NCI-H1105 (cell line): ENCODE measurements at regions not wholly inside any gene's neighbourhood (a gene's known extent, or its start where the extent isn't known, plus 50 kb on each side); places are given as distances from the start of the nearest gene placed in this dataset.

Experiments used
- DNase-seq: peaks from one replicate; lab custom pipeline; 2025; lab: John Stamatoyannopoulos, UW

DNA sequence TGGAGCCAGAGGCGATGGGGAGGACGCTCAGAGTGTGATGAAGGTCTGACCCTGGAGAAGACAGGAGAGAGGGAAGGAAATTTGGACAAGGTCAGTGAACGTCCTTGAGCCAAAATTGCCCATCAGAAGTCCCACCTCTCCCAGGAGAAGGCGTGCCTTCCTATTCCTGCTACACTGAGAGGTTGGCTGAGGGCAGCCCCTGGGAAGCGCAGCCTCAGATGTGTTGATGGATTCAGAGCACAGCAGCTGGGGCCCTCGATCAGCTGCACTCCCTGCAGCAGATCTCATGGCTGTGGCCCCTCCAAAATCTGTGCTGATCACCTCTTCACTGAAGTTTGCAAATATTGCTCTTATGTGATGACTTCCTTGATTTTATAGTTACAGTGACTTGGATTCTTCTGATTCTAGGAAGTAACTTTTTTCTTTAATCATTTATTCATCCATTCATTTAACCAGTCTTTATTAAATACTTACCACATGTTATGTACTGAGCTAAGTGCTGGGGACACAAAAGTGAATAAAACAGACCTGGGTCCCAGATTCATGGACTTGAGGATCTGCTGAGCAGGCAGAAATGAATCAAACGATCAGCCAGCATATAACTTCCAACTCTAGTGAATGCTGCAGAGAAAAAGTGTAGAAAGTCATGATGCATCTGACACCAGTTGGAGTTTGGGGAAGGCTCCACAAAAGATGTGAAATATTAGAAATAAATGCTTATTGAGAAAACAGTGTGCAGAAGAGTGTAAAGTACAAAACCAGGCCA, 69.6 kb upstream of the ARMC2 start:
- no peak for DNase-seq

DNA sequence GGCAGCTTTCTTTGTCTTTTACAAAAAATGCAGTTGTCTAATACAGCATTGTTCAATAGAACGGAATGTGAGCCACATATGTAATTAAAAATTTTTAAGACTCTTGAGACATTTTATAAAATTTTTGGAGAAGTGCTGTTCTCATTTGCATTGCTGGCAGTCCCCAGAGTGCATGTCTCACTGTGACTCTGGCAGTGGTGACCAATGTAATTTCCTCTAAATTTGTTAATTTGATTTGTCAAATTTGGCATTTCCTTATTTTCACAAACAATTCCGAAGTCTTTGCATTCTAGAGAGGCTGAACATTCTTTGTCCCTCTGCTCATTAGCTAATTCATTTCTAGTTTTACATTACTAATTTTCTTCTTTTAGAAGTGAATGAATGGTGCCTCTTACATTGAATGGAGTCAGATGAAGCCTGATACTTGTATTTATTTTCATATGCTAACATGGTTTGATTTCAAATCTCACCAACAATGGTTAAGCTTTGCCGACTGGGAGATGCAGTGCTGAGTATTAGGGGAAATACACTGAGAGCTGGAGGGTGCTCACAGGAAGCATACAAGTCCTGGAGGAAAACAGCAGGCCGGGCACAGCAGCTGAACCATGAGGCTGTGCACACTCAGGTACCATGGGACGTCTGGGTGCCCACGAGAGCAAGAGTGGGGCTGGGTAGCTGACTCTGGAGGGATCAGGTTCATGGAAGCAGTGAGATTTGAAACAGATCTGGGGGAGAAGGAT, 68.5 kb upstream of the ARMC2 start:
- no peak for DNase-seq

DNA sequence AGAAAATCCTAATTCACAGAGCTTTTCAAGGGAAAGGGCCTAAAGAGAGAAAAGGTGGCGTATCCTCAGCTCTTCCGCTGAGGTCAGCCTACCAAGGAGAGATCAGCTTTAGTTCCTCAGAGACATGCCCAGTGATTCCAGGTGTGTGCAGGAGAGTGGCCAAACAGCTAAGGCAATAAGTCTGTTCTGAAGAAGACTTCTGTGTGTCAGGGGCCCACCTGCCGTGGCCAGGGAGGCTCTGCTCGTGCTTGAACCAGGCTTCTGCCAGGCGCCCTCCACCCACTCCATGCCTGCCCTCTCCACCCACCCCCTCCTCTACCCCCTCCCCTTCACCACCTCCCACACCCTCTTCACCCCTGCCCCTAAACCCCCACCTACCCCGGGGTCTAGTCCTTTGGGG, 67.4 kb upstream of the ARMC2 start:
- no peak for DNase-seq

DNA sequence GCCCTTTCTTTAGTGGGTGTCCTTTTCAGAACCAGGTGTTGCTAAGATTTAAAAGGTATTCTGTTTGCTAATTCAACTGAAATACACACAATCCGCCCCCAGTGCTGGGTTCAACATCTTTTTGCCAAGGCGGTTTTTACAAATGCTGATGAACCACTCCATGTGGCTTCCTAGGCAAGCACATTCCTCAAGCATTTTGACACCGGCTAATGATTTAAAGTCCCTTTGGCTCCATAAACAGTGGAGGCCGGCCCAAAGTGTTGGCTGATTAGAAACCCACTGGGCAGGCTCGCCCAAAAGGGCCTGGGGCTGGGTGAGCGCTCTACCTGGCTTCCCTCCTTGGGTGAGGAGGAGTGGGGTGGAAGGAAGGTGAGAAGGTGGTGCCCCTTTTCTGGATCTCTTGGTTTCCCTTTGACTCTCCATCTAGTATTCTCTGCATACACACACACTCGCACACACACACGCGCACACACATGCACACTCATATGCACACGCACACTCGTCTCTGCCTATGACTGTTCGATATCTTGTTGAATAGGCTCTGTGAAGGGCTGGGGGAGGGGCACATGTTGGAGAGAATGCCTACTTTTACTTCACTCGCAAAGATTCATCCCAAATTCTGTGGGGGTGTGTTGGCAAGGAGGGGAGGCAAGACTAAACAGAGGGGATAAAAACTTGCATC, 66.7 kb upstream of the ARMC2 start:
- DNase-seq = no peak

DNA sequence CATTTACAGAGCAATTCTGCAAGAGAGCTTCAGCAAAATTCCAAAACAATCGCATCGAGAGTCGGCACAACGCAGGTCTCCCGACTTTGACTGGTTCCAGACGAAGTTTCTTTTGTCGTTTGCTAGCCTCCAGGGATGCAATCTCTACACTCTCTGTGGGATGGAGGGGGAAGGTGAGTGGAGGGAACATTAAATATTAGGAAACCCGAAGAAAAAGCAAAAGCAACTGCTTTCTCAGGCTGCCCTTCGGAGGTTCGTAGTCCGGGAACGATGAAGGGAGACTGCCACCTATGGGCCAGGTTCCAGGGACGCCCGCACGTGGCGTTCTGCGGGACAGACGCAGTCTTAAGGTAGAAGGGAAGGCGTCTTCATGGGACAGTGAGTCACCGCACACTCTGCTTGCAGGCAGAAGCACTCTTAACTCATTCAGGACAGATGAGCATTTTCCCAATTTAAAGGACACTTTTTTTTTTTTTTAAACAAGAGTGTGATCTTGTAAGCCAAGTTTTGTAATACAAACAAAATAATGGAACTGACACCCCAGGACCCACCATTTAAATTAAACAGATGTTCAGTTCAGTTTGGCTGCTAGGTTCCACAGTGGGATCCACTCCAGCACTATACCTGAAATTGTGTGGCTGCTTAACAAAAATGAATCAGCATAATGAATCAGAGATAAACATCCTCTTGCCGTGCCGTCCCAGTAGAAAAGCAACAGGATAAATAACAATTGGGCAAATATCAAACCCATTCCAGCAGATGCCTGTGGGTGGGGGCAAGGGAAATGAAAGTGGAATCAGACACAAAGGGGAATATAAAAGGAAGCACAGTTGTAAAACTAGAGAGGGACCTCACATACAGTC, 65.8 kb upstream of the ARMC2 start:
- DNase-seq = peak; percentile 41

DNA sequence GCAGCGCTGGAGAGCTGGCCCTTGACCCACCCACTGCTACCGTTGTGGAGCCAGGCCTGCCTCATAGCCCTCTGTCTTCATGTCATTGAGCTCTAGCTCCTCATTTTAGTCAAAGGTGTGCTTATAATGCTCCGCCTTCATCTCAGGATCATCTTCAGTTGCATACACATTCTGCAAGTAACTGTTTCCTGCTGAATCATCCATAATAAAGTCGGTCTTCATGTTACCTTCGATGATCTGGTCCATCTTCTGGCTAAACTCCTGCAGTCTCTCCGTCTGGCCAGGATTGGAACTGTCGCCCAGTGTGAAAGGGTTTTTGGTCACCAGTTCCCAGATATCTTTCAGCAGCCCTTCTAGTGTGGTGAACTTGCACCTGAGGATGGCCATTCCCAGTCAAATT, 62.6 kb upstream of the ARMC2 start:
- DNase-seq = no peak

DNA sequence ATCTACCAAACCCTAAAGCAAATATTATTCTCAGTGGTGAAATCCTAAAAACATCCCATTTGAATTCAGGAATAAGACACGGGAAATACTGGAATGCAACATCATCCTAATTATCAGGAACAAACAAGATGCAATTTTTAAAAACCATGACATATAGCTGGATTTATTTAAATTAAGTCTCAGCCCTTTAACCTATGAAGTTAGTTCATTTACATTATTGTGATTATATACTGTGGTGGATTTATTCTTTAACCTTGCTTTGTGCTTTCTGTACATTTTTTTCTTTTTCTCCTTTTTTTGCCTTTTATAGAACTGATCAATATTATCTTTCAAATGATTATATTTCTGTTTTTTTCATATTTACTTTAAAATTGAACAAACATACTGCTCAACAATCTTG, 59.8 kb upstream of the ARMC2 start:
- DNase-seq = no peak

DNA sequence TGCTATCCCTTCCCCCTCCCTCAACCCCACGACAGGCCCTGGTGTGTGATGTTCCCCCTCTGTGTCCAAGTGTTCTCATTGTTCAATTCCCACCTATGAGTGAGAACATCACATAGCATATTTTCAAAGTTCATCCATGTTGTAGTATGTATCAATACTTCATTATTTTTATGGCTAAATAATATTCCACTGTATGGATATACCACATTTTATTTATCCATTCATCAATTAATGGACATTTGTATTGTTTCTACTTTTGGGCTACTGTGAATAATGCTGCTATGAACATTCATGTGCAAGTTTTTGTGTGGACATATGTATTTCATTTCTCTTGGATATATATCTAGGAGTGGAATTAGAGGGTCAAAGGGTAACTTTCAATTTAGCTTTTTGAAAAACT, 58.7 kb upstream of the ARMC2 start:
- DNase-seq = no peak

DNA sequence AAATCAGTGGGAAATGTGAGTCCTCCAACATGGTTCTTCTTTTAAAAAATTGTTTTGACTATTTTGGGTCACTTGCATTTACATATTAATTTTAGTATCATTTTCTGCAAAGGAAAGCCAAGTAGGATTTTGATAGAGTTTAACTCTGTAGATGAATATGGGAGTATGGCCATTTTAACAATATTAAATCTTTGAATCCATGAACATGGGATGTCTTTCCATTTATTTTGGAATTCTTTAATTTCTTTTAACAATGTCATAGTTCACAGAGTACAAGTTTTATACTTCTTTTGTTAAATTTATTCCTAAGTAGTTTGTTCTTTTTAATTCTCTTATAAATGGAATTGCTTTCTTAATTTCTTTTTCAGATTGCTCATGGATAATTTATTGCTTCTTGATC, 56.5 kb upstream of the ARMC2 start:
- DNase-seq = no peak

DNA sequence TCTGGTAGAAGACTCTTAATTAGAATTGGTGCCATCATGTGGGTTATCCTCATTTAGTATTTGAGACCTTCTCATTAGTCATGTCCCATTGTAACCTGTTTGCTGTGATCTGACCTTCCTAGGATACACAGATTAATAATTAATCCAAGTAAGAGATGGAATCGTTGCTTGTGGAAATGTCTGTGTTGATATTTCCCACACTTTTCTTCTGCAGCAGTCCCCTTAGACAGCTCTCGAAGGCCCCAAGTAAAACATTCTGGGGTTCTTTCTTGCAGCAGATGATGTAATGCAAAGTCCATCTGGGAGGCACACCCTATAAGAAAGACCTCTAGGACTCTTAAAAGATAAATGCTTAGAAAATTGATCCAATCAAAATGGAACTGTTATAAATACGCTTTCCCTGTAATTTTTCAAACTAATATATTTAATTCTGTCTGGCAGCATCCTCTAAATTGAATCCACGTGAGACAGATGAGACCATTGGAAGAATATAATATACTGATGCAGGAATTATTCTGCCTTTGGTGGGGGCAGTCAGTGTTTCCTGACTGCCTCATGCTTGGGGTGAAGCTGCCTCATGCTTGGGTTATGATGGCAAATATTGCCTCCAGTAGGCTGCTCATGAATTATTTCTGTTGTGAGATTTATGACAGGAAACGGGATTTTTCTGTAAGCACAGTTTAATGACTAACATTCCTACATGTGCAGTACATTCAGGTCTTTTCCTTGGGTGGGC, 54.5 kb upstream of the ARMC2 start:
- no peak for DNase-seq

DNA sequence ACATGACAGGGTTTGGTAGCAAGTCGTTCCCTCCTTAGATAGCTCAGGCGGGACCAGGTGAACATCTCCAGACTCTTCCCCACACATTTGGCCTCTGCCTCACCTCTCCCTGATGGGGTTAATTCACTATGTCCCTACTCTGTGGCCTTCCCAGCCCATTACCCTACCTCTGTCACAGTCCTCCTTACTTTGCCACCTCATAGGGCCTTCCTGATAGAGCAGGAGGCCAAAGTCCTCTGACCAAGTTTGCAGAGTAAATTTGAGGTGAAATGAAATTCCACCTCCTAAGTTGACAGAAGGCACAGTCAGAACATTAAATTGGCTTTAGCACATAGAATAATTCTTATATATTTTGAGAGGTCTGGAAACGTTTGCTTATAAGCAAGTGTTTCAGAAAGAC, 53.1 kb upstream of the ARMC2 start:
- no peak for DNase-seq

DNA sequence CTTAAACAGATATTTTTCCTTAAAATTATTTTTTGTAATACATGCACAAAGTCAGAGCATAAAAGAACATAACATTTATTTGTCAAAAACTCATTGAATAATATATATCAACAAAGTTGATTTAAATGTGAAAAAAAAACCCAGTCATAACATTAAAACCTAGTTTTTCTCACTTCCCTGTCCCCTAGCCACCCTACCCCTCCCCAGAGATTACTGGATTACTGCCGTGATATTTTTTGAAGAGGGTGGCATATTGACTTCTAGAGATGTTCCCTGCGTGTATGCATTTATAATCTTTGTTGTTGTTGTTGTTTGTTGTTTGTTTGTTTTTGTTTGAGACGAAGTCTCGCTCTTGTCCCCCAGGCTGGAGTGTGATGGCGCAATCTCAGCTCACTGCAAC, 52.4 kb upstream of the ARMC2 start:
- DNase-seq = no peak

DNA sequence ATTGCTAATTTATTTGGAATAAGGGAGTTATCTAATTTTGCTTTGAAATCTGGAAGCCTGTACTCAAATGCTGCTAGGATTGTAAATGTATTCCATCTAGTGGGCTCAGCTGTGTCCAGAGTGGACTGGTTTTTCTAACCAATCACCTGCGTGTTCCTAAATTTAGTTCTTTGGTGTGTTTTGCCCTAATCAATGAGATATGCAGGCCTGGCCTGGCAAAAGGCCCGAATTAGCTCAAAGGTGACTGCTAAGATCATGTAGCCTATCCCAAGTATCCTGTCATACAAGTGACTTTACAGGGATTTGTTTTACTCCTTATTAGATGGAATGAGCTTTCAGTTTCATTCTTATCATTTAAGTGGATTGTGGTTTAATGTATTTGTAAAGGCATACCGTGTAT, 51.3 kb upstream of the ARMC2 start:
- DNase-seq = no peak

DNA sequence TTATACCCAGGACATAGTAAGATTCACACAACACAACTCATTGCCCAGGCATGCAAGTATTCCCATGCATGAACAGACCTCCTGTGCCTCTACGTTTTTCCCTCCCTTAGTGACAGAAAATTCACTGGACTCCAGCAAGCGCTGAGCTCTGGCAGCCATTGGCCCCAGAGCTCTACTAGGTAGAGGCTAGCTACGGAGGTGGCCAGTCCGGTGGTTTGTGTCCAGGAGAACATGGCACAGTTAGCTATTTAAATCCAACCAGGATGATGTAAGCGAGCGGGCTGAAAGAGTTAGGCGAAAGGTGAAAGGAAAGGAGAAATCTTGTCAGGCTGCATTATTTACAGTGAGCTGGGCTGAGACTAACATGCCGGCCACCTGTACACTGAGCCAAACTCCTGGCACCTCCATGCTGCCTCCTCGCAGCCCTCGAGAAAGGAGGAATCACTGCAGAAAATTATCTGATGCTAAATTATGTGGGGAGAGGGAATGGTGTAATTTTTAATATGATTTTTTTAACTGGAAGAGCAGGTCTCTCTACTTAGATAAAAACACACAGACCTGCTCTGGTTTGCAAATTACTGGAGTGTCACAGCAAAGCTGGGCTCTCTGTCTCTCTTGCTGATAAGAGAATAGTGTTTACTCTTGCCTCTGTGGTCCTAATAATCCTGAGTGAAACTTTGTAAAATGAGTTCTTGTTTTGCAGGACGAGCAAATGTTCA, 50.1 kb upstream of the ARMC2 start:
- no peak for DNase-seq
